CD4-positive, alpha-beta T cell treated with Interferon gamma for 1 hour (primary cell): ENCODE measurements at regions not wholly inside any gene's neighbourhood (a gene's known extent, or its start where the extent isn't known, plus 50 kb on each side); places are given as distances from the start of the nearest gene placed in this dataset.
A peak's percentile ranks its signal among the peaks of the same experiment; 100 is the strongest.
"Not testable (repeated sequence)": the region's sequence is repeated elsewhere in the genome, so short reads cannot be mapped to it uniquely, and the experiment has no call there.

ENCODE experiments used
- DNase-seq: peaks from one replicate; pipeline ENCODE4 v3.0.0-alpha.2; 2020

DNA sequence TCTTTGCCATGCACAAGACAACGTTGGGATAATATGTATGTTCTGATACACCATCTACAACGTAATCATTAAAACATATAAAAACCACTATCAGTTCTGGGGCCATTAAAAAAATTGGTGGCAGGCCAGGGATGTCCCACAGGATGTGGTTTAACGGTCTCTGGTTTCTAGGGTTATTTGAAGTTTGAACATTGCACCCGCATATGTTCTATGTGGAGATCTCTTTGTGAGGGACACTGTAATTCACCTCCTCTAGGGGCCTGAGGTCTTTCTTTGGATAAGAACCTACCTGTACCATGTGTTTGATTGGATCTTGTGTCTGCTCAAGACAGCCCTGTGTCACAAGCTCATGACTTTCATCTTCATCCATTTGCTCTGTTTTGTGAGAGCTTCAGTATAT, 73.2 kb downstream of the GGTLC2 start:
- DNase-seq, result no peak

GRCh38 chr22:22720201-22720723, 75.8 kb downstream of the GGTLC2 start:
- peak; percentile 55 for DNase-seq

DNA sequence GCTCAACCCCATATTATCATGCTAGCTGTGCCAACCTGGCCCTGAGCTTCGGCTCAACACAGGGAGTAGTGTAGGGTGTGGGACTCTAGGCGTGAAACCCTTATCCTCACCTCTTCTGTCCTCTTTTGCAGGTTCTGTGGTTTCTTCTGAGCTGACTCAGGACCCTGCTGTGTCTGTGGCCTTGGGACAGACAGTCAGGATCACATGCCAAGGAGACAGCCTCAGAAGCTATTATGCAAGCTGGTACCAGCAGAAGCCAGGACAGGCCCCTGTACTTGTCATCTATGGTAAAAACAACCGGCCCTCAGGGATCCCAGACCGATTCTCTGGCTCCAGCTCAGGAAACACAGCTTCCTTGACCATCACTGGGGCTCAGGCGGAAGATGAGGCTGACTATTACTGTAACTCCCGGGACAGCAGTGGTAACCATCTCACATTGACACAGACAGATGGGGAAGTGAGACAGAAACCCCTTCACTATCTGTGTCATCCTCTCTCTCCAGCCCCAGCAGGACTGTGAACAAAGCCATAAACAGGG, 76.4 kb downstream of the GGTLC2 start:
- peak; percentile 36 for DNase-seq

DNA sequence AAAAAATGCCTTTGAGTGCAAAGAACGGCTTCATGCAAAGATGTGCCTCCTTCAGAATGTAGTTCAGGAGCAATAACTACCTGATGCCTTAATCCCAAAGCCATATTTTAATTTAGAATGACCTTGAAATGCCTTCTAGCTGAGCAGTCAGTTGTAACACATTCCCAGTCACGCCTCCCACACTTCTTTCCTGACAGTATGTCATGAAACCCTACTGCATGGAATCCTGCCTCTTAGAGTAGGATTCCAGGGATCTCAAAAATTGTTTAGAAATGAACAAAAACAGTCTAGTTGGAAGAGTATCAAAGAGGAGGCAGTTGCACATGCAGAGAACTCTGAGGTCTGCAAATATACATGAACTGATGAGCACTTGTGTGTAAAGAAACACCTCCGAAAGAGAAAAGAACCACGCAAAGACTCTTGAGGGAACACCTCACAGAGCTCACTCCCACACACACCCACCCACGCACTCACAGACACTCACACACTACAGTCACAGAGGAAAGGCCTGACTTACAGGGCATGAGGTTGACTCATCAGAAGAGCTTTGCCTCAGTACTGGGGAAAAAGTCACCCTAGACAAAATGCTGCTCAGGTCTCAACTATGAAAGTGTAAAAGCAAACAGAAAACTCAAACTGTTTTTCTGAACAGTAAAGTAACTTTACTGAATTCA, 77.4 kb downstream of the GGTLC2 start:
- peak; percentile 34 for DNase-seq

GRCh38 chr22:22728382-22728781, 84.0 kb downstream of the GGTLC2 start:
- DNase-seq, result no peak

DNA sequence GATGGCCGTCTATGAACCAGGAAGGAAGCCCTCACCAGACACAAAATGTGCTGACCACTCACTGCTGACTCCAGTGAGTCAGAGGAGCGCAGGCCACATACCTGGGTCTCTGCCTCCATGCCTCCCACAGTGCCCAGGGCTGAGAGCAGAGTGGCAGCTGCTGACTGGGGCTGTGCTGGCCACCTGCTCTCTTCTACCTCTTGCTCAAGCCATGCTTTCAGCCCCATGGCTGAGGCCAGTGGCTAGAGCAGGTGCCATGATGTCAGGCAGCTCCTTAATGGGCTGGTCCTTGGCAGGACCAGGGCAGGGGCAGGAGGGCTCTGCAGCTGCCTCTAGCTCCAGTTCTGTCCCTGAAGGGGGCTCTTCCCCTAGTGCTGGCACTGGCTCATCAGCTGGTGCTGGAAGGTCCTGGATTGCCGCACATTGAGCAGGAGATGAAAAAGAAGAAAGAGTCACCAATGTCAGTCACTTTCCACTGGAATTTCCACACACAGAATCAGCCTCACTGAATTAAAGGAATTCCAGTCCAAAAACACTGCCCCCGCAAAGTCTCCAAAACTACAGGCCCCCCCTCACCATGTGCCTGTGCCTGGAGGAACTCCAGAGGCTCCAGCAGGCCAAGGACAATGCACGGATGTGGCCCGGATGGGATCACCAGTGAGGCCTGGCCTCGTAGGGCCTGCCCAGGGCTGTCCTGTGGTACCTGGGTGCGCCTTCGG, 86.4 kb downstream of the GGTLC2 start:
- no peak for DNase-seq

DNA sequence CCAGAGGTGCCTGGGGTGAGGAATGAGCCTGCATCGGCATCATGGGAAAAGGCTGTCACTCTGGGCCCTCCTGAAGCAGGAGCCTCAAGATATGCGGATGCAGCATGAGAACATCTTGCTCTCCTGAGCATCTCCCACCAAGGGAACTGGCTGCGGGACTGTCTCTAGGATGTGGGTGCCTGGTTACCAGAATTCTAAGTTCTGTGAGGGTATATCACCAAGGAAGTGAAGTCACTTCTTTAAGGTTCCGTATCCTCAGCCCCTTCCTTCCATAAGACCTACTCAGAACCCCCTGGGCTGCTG, 86.9 kb downstream of the GGTLC2 start:
- no peak for DNase-seq

DNA sequence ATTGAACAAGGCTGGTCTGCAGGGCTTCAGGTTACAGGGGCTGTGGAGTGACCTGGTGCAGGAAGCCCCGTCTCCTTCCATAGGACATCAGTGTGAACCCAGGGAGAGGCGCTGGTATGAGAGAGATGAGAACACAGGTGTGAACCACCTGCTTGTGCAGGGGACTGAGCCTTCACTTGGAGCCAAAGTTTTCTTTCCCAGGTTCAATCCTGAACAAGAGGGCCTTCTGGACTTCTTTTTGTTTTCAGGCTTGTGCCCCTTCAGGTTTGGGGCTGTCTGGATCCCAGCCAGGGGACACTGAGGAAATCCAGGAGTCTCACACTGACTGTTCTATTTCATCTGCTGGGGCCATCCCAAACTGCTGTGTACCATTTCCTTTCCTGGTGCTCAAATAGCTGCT, 88.6 kb downstream of the GGTLC2 start:
- DNase-seq, result not testable (repeated sequence)

DNA sequence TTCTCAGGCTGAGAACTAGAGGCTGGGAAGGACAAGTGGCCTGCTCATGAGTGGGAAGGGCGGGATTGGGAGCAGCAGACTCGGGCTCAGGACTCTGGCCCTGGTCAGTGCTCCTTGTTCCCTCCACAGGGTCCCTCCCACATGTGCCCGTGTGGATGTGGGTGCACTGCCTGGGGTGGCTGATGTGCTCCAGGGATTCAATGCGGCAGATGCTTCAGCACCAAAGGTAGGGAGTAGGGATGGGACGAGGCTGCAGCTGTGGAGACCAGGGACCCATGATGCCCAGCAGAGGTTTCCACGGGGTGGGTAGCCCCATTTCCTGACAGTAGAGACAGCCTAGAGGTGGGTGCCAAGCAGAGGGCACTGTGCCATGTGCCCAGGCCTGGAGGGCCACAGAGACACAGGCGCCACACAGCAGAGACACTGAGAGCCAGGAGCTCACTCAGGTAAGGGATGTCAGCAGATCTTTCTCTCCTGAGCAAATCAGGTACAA, 89.5 kb downstream of the GGTLC2 start:
- DNase-seq, result no peak

DNA sequence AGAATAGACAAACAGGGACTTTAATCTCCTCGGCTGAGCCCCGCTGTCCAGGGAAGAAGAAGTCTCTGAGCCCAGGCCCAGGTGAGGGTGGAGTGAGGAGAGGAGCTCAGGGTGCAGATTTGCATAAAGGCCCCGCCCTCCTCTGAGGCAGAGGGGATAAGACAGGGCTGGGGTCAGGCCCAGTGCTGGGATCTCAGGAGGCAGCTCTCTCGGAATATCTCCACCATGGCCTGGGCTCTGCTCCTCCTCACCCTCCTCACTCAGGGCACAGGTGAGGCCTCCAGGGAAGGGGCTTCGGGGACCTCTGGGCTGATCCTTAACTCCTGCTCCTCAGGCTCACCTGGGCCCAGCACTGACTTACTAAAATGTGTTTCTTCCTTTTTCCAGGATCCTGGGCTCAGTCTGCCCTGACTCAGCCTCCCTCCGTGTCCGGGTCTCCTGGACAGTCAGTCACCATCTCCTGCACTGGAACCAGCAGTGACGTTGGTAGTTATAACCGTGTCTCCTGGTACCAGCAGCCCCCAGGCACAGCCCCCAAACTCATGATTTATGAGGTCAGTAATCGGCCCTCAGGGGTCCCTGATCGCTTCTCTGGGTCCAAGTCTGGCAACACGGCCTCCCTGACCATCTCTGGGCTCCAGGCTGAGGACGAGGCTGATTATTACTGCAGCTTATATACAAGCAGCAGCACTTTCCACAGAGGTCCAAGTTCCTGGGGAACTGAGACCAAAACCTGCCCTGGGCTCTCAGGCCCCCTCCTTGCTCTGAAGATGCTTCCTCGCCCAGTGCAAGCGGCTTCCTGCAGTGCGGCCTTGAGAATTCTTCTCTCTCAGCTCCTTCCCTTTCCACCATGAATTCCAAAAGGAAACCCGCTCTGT, 90.2 kb downstream of the GGTLC2 start:
- not testable (repeated sequence) for DNase-seq

DNA sequence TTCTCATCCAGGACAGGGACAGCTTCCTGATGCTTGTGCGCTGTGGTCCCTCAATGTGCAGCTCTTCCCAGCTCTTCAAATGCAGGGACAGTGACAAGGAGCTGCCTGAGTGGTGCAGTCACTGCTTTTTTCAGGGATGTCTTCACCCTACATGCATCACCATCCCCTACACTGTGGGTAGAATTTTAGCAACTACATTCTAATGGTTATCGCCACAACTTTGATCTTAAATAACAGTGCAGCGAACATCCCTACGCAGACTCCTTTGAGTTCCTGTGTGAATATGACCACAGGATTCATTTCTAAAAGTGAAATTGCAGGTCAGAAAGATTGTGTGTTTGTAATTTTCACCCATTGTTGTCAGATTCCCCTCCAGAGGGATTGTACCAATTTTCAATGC, 90.9 kb downstream of the GGTLC2 start:
- DNase-seq, result not testable (repeated sequence)

DNA sequence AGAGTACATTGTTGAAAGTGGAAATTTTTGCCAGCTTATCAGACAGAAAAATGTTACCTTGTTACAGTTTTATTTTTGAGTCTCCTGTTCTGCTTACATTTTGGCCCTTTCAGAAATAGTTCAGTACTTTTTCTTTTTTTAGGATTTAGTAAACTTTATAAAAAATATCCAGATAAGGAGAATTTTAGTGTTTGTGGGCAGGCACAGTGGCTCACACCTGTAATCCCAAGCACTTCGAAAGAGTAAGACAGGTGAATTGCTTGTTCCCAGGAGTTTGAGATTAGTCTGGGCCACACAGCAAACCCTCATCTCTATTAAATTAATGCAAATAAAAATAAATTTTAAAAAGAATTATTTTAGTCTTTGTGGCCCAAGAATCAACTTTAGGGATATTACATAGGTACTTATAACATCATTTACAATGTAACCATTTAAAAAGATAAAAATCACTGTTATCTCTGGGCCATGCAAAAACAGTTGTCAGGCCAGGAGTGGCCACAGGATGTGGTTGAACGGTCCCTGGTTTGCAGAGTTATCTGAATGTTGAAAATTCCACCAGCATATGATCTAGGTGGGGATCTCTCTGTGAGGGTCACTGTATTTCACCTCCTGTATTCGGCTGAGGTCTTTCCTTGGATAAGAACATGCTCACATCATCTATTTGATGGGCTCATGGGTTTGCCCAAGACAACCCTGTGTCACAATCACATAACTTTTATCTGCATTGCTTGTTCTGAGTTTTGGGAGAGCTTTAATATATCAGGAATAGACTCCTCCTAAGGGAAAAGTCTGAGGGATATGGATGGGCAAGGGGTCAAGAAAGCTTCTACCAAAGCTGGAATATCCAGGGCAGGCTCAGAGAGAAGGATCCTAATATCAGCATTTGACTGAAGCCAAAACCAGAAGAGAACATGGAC, 91.5 kb downstream of the GGTLC2 start:
- no peak for DNase-seq

- no peak for DNase-seq
These were observed 93.2 kb downstream of the GGTLC2 start for GRCh38 chr22:22737590-22737989.

GRCh38 chr22:22738959-22739585, 94.7 kb downstream of the GGTLC2 start:
- DNase-seq, result no peak

- DNase-seq, result no peak
These were observed 96.3 kb downstream of the GGTLC2 start for GRCh38 chr22:22740560-22741276.

DNA sequence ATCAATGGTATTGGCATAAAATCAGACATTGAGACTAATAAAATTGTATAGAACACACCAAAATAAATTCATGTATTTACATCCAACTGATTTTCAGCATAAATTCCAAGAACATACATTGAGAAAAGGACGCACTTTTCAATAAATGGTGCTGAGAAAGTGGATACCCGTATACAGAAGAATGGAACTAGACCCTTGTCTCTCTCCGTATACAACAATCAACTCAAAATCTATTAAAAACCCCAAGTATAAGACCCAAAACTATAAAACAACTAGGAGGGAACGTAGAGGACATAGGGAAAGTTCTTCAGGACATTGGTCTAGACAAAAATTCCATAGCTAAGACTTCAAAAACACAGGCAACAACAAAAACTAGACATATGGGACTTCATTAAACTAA, 97.4 kb downstream of the GGTLC2 start:
- DNase-seq, result no peak

GRCh38 chr22:22742641-22743040, 98.2 kb downstream of the GGTLC2 start:
- DNase-seq, result no peak

DNA sequence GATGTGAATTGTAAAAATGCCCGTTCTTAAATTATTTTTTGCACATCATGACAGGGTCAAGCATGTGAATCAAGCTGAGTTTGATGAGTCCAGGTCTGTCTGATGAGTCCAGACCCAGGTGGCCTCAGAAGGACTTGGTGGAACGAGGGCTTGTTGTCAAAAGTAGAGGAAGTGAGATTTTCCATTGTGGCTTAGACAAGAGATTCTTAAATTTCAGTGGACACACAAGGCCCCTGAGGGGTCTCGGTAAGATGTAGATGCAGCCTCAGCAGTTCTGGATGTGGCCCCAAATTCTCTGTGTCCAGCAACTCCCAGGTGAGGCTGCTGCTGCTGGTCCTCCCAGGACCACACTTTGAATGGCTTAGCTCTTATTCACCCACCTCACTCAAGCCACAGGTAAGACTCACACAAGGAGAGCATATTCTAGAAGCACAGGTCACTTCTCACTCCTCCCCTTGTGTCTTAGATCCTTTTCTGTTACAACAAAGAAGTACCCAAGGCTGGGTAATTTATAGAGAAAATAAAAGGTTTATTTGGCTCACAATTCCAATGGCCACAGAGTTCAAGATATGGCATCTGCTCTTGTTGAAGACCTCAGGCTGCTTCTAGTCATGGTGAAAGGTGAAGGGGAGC, 98.8 kb downstream of the GGTLC2 start:
- DNase-seq, result no peak

DNA sequence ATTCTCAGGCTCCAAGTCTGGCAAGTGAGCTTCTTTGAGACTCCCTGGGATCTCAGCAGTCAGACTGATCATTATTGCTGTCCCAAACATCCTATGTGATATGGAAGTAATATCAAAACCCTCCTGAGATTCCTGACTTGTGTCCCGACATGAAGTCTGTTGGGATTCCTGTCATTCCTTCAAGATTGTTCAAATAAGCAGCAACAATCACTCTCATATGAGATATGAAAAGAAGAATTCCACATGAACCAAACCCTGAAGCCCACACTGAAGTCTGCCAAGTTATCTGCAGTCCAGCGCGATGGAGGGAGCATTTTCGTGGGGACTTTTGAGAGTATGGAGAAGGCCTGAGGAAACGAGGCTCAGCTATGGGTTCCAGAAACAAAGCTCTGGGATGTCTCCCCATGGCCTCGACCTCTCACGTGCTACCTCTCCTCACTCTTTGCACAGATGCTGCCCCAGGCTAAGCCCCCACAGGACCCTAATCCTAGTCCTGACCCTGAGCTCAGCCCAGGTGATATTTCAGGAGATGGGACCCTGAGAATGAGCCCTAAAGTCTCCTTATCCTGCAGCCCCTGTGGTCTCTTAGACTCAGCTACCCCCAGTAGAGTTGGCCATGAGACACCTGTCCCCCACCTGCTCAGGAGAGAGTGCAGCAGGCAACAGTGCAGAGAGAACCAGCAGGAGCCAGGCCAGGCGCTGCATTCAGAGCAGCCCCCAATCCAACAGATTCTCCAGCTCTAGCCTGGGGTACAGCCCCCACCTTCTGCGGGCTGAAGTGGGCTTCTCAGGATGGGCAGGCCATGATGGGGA, 100.2 kb downstream of the GGTLC2 start:
- DNase-seq, result no peak
